ENCODE measurements at regions not wholly inside any gene's neighbourhood (a gene's known extent, or its start where the extent isn't known, plus 50 kb on each side); places are given as distances from the start of the nearest gene placed in this dataset.

DNA sequence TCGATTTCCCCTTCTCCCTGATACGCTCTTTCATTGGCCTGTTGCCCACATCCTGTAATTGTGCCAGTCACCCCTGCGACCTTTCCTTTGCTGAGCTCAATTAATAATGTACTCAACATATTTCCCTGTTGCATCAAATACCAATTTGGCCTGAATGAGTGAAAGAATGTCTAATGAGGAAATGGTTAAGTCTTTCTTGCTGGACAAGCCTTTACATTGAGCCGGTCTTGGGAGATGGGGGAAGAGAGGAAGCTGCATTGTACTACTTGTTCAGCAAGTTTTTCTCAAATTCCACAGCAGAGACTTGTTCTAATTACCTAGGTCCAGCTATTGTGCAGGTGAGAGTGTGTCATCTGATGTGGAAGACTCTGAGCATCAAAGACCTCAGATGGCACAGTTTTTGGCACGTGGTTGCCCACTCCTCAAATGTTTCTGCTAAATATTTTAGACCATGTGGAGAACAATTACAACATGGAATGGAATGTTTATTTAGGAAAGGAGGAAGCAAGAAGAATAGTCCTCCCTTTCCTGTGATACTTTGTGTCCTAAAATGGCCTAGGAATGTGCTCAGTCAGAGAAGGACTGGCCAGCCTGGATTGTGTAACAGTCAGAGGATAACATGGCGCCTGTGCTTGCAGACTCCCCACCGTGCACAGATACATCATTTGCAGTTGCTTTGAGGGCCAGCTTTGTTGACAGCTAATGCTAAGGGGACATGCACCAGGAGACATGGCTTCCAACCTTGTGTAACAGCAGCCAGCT lies 129.5 kb upstream of the E2F8 start:
- TF ChIP-seq SIN3A (IDR thresholded peaks at IDR 0.05; ENCODE audit: borderline replicate concordance, insufficient read depth, low read length) (no peak; the same call in 1 of the 2 replicates), TAF1 (IDR thresholded peaks at IDR 0.05; ENCODE audit: borderline replicate concordance, insufficient read depth, low read length) (no peak), POLR2AphosphoS5 (IDR thresholded peaks at IDR 0.05; ENCODE audit: low read depth, low read length) (no peak), FOXP2 (optimal IDR thresholded peaks at IDR 0.05; ENCODE audit: borderline replicate concordance, extremely low read depth, extremely low read length, insufficient read depth) (peak; percentile 45)
- TF ChIP-seq, protein P1, sequence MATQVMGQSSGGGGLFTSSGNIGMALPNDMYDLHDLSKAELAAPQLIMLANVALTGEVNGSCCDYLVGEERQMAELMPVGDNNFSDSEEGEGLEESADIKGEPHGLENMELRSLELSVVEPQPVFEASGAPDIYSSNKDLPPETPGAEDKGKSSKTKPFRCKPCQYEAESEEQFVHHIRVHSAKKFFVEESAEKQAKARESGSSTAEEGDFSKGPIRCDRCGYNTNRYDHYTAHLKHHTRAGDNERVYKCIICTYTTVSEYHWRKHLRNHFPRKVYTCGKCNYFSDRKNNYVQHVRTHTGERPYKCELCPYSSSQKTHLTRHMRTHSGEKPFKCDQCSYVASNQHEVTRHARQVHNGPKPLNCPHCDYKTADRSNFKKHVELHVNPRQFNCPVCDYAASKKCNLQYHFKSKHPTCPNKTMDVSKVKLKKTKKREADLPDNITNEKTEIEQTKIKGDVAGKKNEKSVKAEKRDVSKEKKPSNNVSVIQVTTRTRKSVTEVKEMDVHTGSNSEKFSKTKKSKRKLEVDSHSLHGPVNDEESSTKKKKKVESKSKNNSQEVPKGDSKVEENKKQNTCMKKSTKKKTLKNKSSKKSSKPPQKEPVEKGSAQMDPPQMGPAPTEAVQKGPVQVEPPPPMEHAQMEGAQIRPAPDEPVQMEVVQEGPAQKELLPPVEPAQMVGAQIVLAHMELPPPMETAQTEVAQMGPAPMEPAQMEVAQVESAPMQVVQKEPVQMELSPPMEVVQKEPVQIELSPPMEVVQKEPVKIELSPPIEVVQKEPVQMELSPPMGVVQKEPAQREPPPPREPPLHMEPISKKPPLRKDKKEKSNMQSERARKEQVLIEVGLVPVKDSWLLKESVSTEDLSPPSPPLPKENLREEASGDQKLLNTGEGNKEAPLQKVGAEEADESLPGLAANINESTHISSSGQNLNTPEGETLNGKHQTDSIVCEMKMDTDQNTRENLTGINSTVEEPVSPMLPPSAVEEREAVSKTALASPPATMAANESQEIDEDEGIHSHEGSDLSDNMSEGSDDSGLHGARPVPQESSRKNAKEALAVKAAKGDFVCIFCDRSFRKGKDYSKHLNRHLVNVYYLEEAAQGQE (IDR thresholded peaks at IDR 0.05; ENCODE audit: insufficient read depth in 1 of 2, low read depth in 2 of 2, low read length in 2 of 2): no peak

All from PFSK-1 (cell line).